ENCODE measurements at regions not wholly inside any gene's neighbourhood (a gene's known extent, or its start where the extent isn't known, plus 50 kb on each side); places are given as distances from the start of the nearest gene placed in this dataset.

DNA sequence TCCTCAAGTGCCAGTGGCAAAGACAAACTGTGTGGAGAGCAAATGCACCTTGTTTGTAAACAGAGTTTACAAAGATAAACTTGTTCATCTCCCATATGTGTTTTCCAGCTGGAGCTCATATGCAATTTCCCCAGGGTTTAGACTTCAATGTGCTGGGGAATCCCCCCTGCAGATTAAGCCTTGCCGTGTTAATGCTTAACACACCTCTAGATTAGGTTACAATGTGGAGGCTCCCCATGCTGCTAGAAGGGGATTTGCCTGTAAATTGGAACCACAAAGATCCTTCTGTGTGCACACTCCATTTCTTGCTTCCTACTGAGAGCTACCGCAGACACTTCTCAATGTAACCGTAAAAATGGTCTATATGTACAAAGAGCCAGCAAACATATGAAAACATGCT lies 263.1 kb downstream of the TBX18 start:
- no peak overlapping the region for H2BK5ac ChIP-seq (ENCODE audit: low read depth, low read length)
- no peak overlapping the region for H2BK15ac ChIP-seq (ENCODE audit: low read length)
- H3K18ac ChIP-seq (ENCODE audit: extremely low read depth, low read length) = no peak overlapping the region
- H3K4me1 ChIP-seq (replicated peaks in 1 of 4; ENCODE audit: control insufficient read depth in 3 of 4, insufficient read depth in 4 of 4, low read length in 3 of 4) = peaks cover 0 to 3% (median 0%) of the 10 kb centered on the region in 4 experiments; a peak in 1 of 7 replicates
- H3K27me3 ChIP-seq (replicated peaks in 1 of 4; ENCODE audit: control insufficient read depth in 3 of 4, extremely low read depth in 1 of 4, insufficient read depth in 3 of 4, low read length in 3 of 4) = no peaks in the 10 kb centered on the region
- no peaks in the 10 kb centered on the region for H3K79me1 ChIP-seq (ENCODE audit: low read depth, low read length)
- no peak overlapping the region for H3K4ac ChIP-seq (replicated peaks; ENCODE audit: insufficient read length, low read depth, low read length)
- H3K14ac ChIP-seq (ENCODE audit: insufficient read length) = no peak overlapping the region
- no peak overlapping the region for H2BK12ac ChIP-seq (ENCODE audit: low read depth, low read length)
- H3K56ac ChIP-seq (replicated peaks; ENCODE audit: insufficient read length, low read depth, low read length) = no peak overlapping the region
- H3K4me2 ChIP-seq (ENCODE audit: insufficient read depth in 1 of 2, low read depth in 2 of 2, low read length in 2 of 2) = no peak overlapping the region
- H3K36me3 ChIP-seq (ENCODE audit: control insufficient read depth in 2 of 4, insufficient read depth in 4 of 4, low read length in 3 of 4) = no peaks in the 10 kb centered on the region
- no peak overlapping the region for H3K9ac ChIP-seq (replicated peaks in 1 of 4; ENCODE audit: extremely low read depth in 1 of 4, low read depth in 3 of 4, low read length in 3 of 4)
- no peaks in the 10 kb centered on the region for H4K20me1 ChIP-seq (replicated peaks in 1 of 2; ENCODE audit: control insufficient read depth in 1 of 2, insufficient read depth in 2 of 2, low read length in 2 of 2)
- H3K23ac ChIP-seq (ENCODE audit: insufficient read length) = no peak overlapping the region
- FAIRE-seq = no peak
- ChIA-PET POLR2A (ENCODE audit: partially characterized antibody) (no interaction called here), CTCF (ENCODE audit: partially characterized antibody) (interaction anchor here (1.3 to 1.8 kb wide), 3 partner anchors 11 to 130 kb away, joined by 3 to 5 read pairs (median 5); no protein-coding TSS in a partner anchor)
- peaks cover 0 to 9% of the 10 kb centered on the region in 2 experiments; a peak in 1 of 4 replicates for H3K9me3 ChIP-seq (ENCODE audit: insufficient read depth in 2 of 2, low read depth in 1 of 2, low read length in 1 of 2)
- no peak overlapping the region for H2AFZ ChIP-seq (ENCODE audit: low read length)
- no peaks in the 10 kb centered on the region for H3K23me2 ChIP-seq (ENCODE audit: low read depth, low read length)
- H3K27ac ChIP-seq (ENCODE audit: low read depth, low read length) = no peak overlapping the region
- DNase-seq (ENCODE audit: low read depth in 1 of 2, low spot score in 2 of 2) = no peak
- no peaks in the 10 kb centered on the region for H3K79me2 ChIP-seq (ENCODE audit: control insufficient read depth in 1 of 2, insufficient read depth in 2 of 2, low read length in 2 of 2)
- WGBS, 2 experiments (ENCODE audit: extremely low coverage in 1 of 2, insufficient coverage in 1 of 2, insufficient read length in 1 of 2, insufficient replicate concordance in 2 of 2, low coverage in 1 of 2, low lambda C conversion rate in 2 of 2, missing lambda C conversion rate in 1 of 2) = 89% methylated on average over 3 of the region's 3 CpGs; no CpG with 5 or more reads in 1 of the 2 experiments
- no peak overlapping the region for H4K91ac ChIP-seq (replicated peaks; ENCODE audit: insufficient read length, low read length)
- H2BK120ac ChIP-seq (replicated peaks; ENCODE audit: low read depth, low read length) = no peak overlapping the region
- H2AK5ac ChIP-seq (ENCODE audit: low read depth, low read length) = no peak overlapping the region
- no peak overlapping the region for H4K5ac ChIP-seq (ENCODE audit: insufficient read length, low read depth, low read length)
- H4K8ac ChIP-seq (ENCODE audit: extremely low read depth, insufficient read depth, low read length) = no peak overlapping the region
- no peak overlapping the region for H2BK20ac ChIP-seq (ENCODE audit: low read length)
- no peak overlapping the region for H3K4me3 ChIP-seq (ENCODE audit: extremely low read depth in 1 of 4, insufficient read depth in 2 of 4, low read depth in 3 of 4, low read length in 4 of 4)
- TF ChIP-seq KDM1A (IDR thresholded peaks at IDR 0.05; ENCODE audit: borderline replicate concordance, low read length) = no peak
- no peak for TF ChIP-seq BACH1 (IDR thresholded peaks at IDR 0.05; ENCODE audit: low read length)
- TF ChIP-seq EZH2 (IDR thresholded peaks at IDR 0.05; ENCODE audit: low read depth, low read length, severe bottlenecking) = no peak
- no peak for TF ChIP-seq HDAC2 (IDR thresholded peaks at IDR 0.05; ENCODE audit: borderline replicate concordance in 1 of 2, low read depth in 2 of 2, low read length in 2 of 2)
- no peak for TF ChIP-seq TEAD4 (IDR thresholded peaks at IDR 0.05; ENCODE audit: low read depth, low read length)
- no peak for TF ChIP-seq BCL11A (IDR thresholded peaks at IDR 0.05; ENCODE audit: low read depth in 2 of 2, low read length in 2 of 2)
- no peak for TF ChIP-seq CTBP2 (IDR thresholded peaks at IDR 0.05; ENCODE audit: borderline replicate concordance, insufficient read depth, insufficient read length, low read length)
- TF ChIP-seq RFX5 (IDR thresholded peaks at IDR 0.05; ENCODE audit: borderline replicate concordance, low read depth, low read length) = no peak
- no peak for TF ChIP-seq NRF1 (IDR thresholded peaks at IDR 0.05; ENCODE audit: low read depth, low read length)
- TF ChIP-seq, protein P1, sequence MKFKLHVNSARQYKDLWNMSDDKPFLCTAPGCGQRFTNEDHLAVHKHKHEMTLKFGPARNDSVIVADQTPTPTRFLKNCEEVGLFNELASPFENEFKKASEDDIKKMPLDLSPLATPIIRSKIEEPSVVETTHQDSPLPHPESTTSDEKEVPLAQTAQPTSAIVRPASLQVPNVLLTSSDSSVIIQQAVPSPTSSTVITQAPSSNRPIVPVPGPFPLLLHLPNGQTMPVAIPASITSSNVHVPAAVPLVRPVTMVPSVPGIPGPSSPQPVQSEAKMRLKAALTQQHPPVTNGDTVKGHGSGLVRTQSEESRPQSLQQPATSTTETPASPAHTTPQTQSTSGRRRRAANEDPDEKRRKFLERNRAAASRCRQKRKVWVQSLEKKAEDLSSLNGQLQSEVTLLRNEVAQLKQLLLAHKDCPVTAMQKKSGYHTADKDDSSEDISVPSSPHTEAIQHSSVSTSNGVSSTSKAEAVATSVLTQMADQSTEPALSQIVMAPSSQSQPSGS (IDR thresholded peaks at IDR 0.05; ENCODE audit: low read length) = no peak
- TF ChIP-seq HDAC6 (IDR thresholded peaks at IDR 0.05; ENCODE audit: low read depth, low read length) = no peak
- TF ChIP-seq, protein P2, sequence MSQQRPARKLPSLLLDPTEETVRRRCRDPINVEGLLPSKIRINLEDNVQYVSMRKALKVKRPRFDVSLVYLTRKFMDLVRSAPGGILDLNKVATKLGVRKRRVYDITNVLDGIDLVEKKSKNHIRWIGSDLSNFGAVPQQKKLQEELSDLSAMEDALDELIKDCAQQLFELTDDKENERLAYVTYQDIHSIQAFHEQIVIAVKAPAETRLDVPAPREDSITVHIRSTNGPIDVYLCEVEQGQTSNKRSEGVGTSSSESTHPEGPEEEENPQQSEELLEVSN (IDR thresholded peaks at IDR 0.05) = no peak

Data from H1 (cell line).